ENCODE measurements at regions not wholly inside any gene's neighbourhood (a gene's known extent, or its start where the extent isn't known, plus 50 kb on each side); places are given as distances from the start of the nearest gene placed in this dataset.
"Not testable (repeated sequence)": the region's sequence is repeated elsewhere in the genome, so short reads cannot be mapped to it uniquely, and the experiment has no call there.

DNA sequence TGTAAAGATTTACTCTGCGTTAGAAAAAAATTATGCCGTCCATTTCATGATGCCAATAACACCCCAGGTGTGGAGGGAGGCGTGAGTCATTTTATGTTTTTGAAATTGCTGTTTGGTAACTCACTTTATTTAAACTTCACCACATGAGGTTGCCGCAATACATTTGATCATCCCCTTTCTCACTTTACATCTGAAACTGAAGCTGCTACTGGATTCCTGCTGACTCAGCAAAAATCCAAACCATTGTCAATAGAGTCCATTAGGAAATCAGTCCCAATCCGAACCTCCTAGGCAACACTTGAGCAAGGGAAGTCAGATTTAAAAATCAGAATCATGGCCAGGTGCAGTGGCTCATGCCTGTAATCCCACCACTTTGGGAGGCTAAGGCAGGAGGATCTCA, 136.6 kb upstream of the SVIL start:
- 73% methylated on average over 1 of the region's 5 CpGs for WGBS (ENCODE audit: insufficient coverage)
- no peak overlapping the region for H3K4me3 ChIP-seq (replicated peaks in 1 of 3; ENCODE audit: low read depth in 2 of 3, low read length in 3 of 3)
- peaks cover 0 to 5% (median 5%) of the 10 kb centered on the region in 3 donors for H3K27me3 Mint-ChIP-seq (ENCODE audit: low read depth in 3 of 3)
- H3K27ac Mint-ChIP-seq: no peak overlapping the region
- no peaks in the 10 kb centered on the region for H3K36me3 ChIP-seq (replicated peaks in 1 of 2; ENCODE audit: control insufficient read depth in 1 of 2, insufficient read depth in 2 of 2, low read length in 2 of 2)
- peaks cover 9% of the 10 kb centered on the region for H3K4me1 Mint-ChIP-seq
- no peaks in the 10 kb centered on the region for H3K79me2 ChIP-seq (ENCODE audit: insufficient read depth, low read length)
- H3K36me3 Mint-ChIP-seq: no peaks in the 10 kb centered on the region
- no peak overlapping the region for H3K4me3 Mint-ChIP-seq
- no peak overlapping the region for H3K9ac ChIP-seq (ENCODE audit: insufficient read depth, low read length, poor library complexity, severe bottlenecking)
- TF ChIP-seq, protein P1, sequence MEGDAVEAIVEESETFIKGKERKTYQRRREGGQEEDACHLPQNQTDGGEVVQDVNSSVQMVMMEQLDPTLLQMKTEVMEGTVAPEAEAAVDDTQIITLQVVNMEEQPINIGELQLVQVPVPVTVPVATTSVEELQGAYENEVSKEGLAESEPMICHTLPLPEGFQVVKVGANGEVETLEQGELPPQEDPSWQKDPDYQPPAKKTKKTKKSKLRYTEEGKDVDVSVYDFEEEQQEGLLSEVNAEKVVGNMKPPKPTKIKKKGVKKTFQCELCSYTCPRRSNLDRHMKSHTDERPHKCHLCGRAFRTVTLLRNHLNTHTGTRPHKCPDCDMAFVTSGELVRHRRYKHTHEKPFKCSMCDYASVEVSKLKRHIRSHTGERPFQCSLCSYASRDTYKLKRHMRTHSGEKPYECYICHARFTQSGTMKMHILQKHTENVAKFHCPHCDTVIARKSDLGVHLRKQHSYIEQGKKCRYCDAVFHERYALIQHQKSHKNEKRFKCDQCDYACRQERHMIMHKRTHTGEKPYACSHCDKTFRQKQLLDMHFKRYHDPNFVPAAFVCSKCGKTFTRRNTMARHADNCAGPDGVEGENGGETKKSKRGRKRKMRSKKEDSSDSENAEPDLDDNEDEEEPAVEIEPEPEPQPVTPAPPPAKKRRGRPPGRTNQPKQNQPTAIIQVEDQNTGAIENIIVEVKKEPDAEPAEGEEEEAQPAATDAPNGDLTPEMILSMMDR (IDR thresholded peaks at IDR 0.05): no peak
- H3K4me2 ChIP-seq (replicated peaks; ENCODE audit: extremely low read depth, low read length, poor library complexity, severe bottlenecking): no peak overlapping the region
- H4K20me1 ChIP-seq (ENCODE audit: insufficient read depth, low read length): no peaks in the 10 kb centered on the region
- no peak overlapping the region for H2AFZ ChIP-seq (ENCODE audit: insufficient read depth, low read depth, low read length, poor library complexity, severe bottlenecking)
- H3K9me3 ChIP-seq (replicated peaks in 1 of 2; ENCODE audit: control insufficient read depth in 1 of 2, insufficient read depth in 1 of 2, low read length in 2 of 2): no peaks in the 10 kb centered on the region
- H3K4me1 ChIP-seq (ENCODE audit: control insufficient read depth in 1 of 2, insufficient read depth in 2 of 2, low read length in 2 of 2): peaks cover 6 to 7% of the 10 kb centered on the region in 2 donors
- no peaks in the 10 kb centered on the region for H3K27me3 ChIP-seq (ENCODE audit: control insufficient read depth in 2 of 2, insufficient read depth in 2 of 2, low read length in 2 of 2)
- no peak overlapping the region for H3K27ac ChIP-seq (ENCODE audit: low read depth in 1 of 2, low read length in 2 of 2)
- no peak for DNase-seq
- intact Hi-C loops (cut with micrococcal nuclease): no loop called here
- peaks cover 0 to 3% (median 0%) of the 10 kb centered on the region in 7 donors for H3K9me3 Mint-ChIP-seq

- H2AFZ ChIP-seq (ENCODE audit: insufficient read depth, low read depth, low read length, poor library complexity, severe bottlenecking); H3K4me3 ChIP-seq (replicated peaks in 1 of 3; ENCODE audit: low read depth in 2 of 3, low read length in 3 of 3); H4K20me1 ChIP-seq (ENCODE audit: insufficient read depth, low read length); H3K36me3 ChIP-seq (replicated peaks in 1 of 2; ENCODE audit: control insufficient read depth in 1 of 2, insufficient read depth in 2 of 2, low read length in 2 of 2); DNase-seq; H3K4me3 Mint-ChIP-seq; H3K79me2 ChIP-seq (ENCODE audit: insufficient read depth, low read length); H3K9me3 ChIP-seq (replicated peaks in 1 of 2; ENCODE audit: control insufficient read depth in 1 of 2, insufficient read depth in 1 of 2, low read length in 2 of 2); H3K9ac ChIP-seq (ENCODE audit: insufficient read depth, low read length, poor library complexity, severe bottlenecking); H3K4me1 Mint-ChIP-seq; H3K27ac Mint-ChIP-seq; H3K27ac ChIP-seq (ENCODE audit: low read depth in 1 of 2, low read length in 2 of 2); intact Hi-C loops (cut with micrococcal nuclease); H3K4me2 ChIP-seq (replicated peaks; ENCODE audit: extremely low read depth, low read length, poor library complexity, severe bottlenecking); H3K4me1 ChIP-seq (ENCODE audit: control insufficient read depth in 1 of 2, insufficient read depth in 2 of 2, low read length in 2 of 2); H3K27me3 Mint-ChIP-seq (ENCODE audit: low read depth in 3 of 3); H3K36me3 Mint-ChIP-seq; H3K9me3 Mint-ChIP-seq; H3K27me3 ChIP-seq (ENCODE audit: control insufficient read depth in 2 of 2, insufficient read depth in 2 of 2, low read length in 2 of 2): not testable (repeated sequence)
- no CpG with 5 or more reads among the region's 4 CpGs for WGBS (ENCODE audit: insufficient coverage)
These were observed 134.5 kb upstream of the SVIL start for GRCh38 chr10:29769277-29769676.

All from CD14-positive monocyte (primary cell).